Naive thymus-derived CD4-positive, alpha-beta T cell (primary cell): ENCODE measurements at regions not wholly inside any gene's neighbourhood (a gene's known extent, or its start where the extent isn't known, plus 50 kb on each side); places are given as distances from the start of the nearest gene placed in this dataset.

Source experiments
- ATAC-seq: fragments of 150-1000 bp; cut with Tn5 transposase; 2 replicates; pipeline ENCODE4 v1.10.0; 2021; ENCODE audit warnings: mild to moderate bottlenecking, moderate library complexity
- CTCF ChIA-PET: fragments of 350-600 bp; sonication (Branson Sonifier 250); formaldehyde crosslinking; loops from one replicate; lab custom pipeline; 2021; ENCODE audit warnings: antibody characterized with exemption; lab: Charles Lee
- POLR2A ChIA-PET: fragments of 350-600 bp; sonication (Branson Sonifier 250); formaldehyde crosslinking; loops from one replicate; lab custom pipeline; 2021; ENCODE audit warnings: antibody characterized with exemption, inconsistent platforms; lab: Charles Lee
- DNase-seq, 9 donors: peaks; one replicate each; pipeline versions ENCODE4 v3.0.0 to v3.0.0-alpha.2; 2020 to 2022; ENCODE audit warnings: mixed read lengths in 1 of 9
- H3K27ac ChIP-seq: one replicate; pipeline ENCODE4 v1.7.0; 2013; ENCODE audit warnings: mild to moderate bottlenecking, low read depth, low read length, moderate library complexity
- H3K27me3 ChIP-seq, 2 donors: one replicate each; pipeline ENCODE4 v1.7.0; 2013; ENCODE audit warnings: low read length in 2 of 2, mild to moderate bottlenecking in 2 of 2, moderate library complexity in 2 of 2; ENCODE audit not compliant: control insufficient read depth in 2 of 2, insufficient read depth in 2 of 2
- H3K36me3 ChIP-seq, 3 experiments: 1 replicate in 2 of 3; 2 replicates in 1 of 3; pipeline ENCODE4 v1.7.0; 2013; ENCODE audit warnings: low read length in 3 of 3, mild to moderate bottlenecking in 3 of 3, moderate library complexity in 1 of 3; ENCODE audit not compliant: insufficient read depth in 3 of 3, control insufficient read depth in 2 of 3
- H3K4me1 ChIP-seq, 2 donors: one replicate each; pipeline ENCODE4 v1.7.0; 2013; ENCODE audit warnings: low read length in 2 of 2, mild to moderate bottlenecking in 2 of 2, moderate library complexity in 1 of 2; ENCODE audit not compliant: control insufficient read depth in 2 of 2, insufficient read depth in 2 of 2
- H3K4me3 ChIP-seq: 2 replicates; pipeline ENCODE4 v1.7.0; 2013; ENCODE audit warnings: mild to moderate bottlenecking, low read length
- H3K9me3 ChIP-seq, 3 experiments: 1 replicate in 2 of 3; 2 replicates in 1 of 3; pipeline ENCODE4 v1.7.0; 2013; ENCODE audit warnings: low read length in 3 of 3; ENCODE audit not compliant: control insufficient read depth in 2 of 3
- H3K27ac Mint-ChIP-seq, 9 donors: one replicate each; pipeline ENCODE4 v1.8.0; 2020 to 2022; ENCODE audit warnings: mixed read lengths in 9 of 9, mild to moderate bottlenecking in 8 of 9, moderate library complexity in 5 of 9, inconsistent platforms in 2 of 9
- H3K27me3 Mint-ChIP-seq, 5 donors: one replicate each; pipeline ENCODE4 v1.8.0; 2021 to 2022; ENCODE audit warnings: mixed read lengths in 5 of 5, mild to moderate bottlenecking in 1 of 5
- H3K36me3 Mint-ChIP-seq, 5 donors: one replicate each; pipeline ENCODE4 v1.8.0; 2020 to 2022; ENCODE audit warnings: mixed read lengths in 5 of 5, mild to moderate bottlenecking in 3 of 5, inconsistent platforms in 1 of 5
- H3K4me1 Mint-ChIP-seq, 7 donors: one replicate each; pipeline ENCODE4 v1.8.0; 2020 to 2022; ENCODE audit warnings: mixed read lengths in 7 of 7, mild to moderate bottlenecking in 3 of 7, inconsistent platforms in 1 of 7
- H3K4me3 Mint-ChIP-seq, 10 donors: one replicate each; pipeline ENCODE4 v1.8.0; 2020 to 2022; ENCODE audit warnings: mild to moderate bottlenecking in 10 of 10, mixed read lengths in 10 of 10, moderate library complexity in 6 of 10, inconsistent platforms in 2 of 10
- H3K9me3 Mint-ChIP-seq, 11 donors: one replicate each; pipeline ENCODE4 v1.8.0; 2020 to 2022; ENCODE audit warnings: mixed read lengths in 11 of 11, mild to moderate bottlenecking in 4 of 11, inconsistent platforms in 1 of 11, moderate library complexity in 1 of 11
- intact Hi-C, 2 donors: fragments of 100-400 bp; cut with micrococcal nuclease; formaldehyde crosslinking; loops; one replicate each; pipeline ENCODE4 v1.15.1; 2023

DNA sequence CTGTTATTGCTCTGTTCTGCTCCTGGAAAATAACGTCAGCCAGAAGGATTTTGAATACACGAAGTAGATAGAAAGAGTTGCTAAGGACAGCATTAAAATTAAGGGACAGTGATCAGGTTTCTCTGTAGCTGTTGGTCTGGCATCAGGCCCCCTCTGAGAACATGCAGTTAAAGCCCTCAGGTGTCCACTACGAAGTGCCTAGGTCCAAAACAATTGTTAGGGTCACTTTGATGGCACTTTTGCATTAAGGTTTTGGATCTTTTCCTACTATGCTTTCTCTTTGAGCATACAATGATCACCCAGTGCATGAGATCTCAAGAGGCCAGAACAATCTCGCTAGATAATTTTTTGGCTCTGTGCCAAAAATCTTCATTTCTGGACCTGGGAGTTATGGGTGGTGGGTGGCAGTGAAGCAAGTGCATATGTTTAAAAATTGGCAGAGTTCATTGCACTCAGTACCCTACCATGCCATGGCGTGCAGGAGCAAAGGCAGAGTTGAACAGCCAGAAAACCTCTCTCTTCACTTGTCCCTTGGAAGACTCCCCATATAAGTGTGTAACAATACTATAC lies 797.6 kb downstream of the ROBO2 start:
- H3K27ac ChIP-seq: no peak overlapping the region
- ATAC-seq: no peak
- DNase-seq: no peak
- no peaks in the 10 kb centered on the region for H3K4me1 ChIP-seq
- no peak overlapping the region for H3K4me3 ChIP-seq
- H3K9me3 Mint-ChIP-seq: peaks cover 3 to 30% (median 19%) of the 10 kb centered on the region in 11 donors
- peaks cover 0 to 3% (median 0%) of the 10 kb centered on the region in 5 donors for H3K36me3 Mint-ChIP-seq
- H3K27me3 Mint-ChIP-seq: no peaks in the 10 kb centered on the region
- POLR2A ChIA-PET: no interaction called here
- no peak overlapping the region for H3K4me3 Mint-ChIP-seq
- no peaks in the 10 kb centered on the region for H3K4me1 Mint-ChIP-seq
- intact Hi-C loops: no loop called here
- no peak overlapping the region for H3K27ac Mint-ChIP-seq
- CTCF ChIA-PET: no interaction called here
- H3K36me3 ChIP-seq: no peaks in the 10 kb centered on the region
- no peaks in the 10 kb centered on the region for H3K9me3 ChIP-seq
- no peaks in the 10 kb centered on the region for H3K27me3 ChIP-seq

DNA sequence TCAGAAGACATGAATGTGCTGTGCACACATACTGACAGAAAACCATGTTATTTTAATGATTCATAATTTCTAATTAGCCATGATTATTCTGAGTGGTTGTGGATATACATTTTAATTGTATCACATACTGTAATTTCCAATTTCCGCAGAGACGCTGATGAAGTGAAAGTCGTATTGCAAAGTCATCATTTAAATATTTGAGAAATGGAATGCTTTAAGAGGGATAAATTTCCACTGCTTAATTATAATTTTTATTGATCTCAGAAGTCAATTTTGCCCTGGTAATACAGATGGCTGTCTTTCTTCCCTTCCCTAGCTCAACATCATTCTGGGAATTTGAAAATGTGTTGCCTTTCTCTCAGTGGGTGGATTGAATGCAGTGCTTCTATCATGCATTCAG lies 819.3 kb downstream of the ROBO2 start:
- Histone ChIP-seq H3K4me3 (no peak overlapping the region), H3K9me3 (no peaks in the 10 kb centered on the region), H3K27me3 (no peaks in the 10 kb centered on the region), H3K36me3 (no peaks in the 10 kb centered on the region), H3K27ac (no peak overlapping the region), H3K4me1 (no peaks in the 10 kb centered on the region)
- intact Hi-C loops: no loop called here
- H3K4me3 Mint-ChIP-seq: no peak overlapping the region
- ChIA-PET POLR2A (no interaction called here), CTCF (no interaction called here)
- peaks cover 0 to 18% (median 10%) of the 10 kb centered on the region in 11 donors for H3K9me3 Mint-ChIP-seq
- no peaks in the 10 kb centered on the region for H3K27me3 Mint-ChIP-seq
- ATAC-seq (no peak), DNase-seq (no peak)
- H3K36me3 Mint-ChIP-seq: peaks cover 0 to 3% (median 0%) of the 10 kb centered on the region in 5 donors
- H3K27ac Mint-ChIP-seq: no peak overlapping the region
- no peaks in the 10 kb centered on the region for H3K4me1 Mint-ChIP-seq

DNA sequence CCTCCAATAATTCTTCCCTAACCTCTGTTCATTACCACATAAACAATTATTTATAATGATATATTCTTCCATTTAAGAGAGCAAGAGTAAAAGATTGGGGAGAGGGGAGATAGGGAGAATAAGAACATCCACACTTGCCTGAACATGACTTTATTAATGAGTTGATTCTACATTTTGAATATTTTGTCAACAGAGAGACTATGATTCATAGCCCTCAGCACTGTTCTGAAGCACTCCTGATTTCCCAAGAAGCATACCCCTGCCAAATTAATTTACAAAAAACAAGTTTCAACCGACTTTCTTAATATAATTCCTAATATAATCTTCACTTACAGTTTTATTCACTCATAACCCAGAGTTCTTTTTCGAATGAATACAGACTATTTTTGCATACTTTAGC lies 828.8 kb downstream of the ROBO2 start:
- Mint-ChIP-seq H3K27me3 (no peaks in the 10 kb centered on the region), H3K4me1 (peaks cover 0 to 2% (median 0%) of the 10 kb centered on the region in 7 donors), H3K36me3 (peaks cover 0 to 1% (median 0%) of the 10 kb centered on the region in 5 donors), H3K4me3 (no peak overlapping the region), H3K9me3 (peaks cover 5 to 27% (median 17%) of the 10 kb centered on the region in 11 donors), H3K27ac (no peak overlapping the region)
- POLR2A ChIA-PET: no interaction called here
- H3K36me3 ChIP-seq: no peaks in the 10 kb centered on the region
- H3K4me3 ChIP-seq: no peak overlapping the region
- ATAC-seq: no peak
- DNase-seq: no peak
- H3K27me3 ChIP-seq: no peaks in the 10 kb centered on the region
- peaks cover 0 to 8% (median 0%) of the 10 kb centered on the region in 3 experiments for H3K9me3 ChIP-seq
- CTCF ChIA-PET: no interaction called here
- no peak overlapping the region for H3K27ac ChIP-seq
- intact Hi-C loops: no loop called here
- H3K4me1 ChIP-seq: no peaks in the 10 kb centered on the region

DNA sequence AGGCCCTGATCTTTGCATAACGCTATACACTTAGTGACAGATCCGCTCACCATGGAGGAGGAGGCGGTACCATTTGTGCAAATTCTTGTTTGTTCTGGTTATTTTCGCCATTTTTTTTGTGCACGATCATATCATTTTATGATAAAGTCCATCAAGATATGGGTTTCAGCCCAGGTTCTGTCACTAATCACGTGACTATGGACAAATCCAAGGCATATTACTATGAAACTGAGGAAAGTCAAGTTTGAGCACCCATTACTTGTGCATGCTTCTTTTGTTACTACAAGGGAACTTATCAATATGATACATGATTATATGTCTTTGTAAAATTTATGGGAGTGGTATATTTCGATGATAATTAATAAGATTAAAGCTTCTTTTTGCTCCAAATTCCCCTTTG lies 829.5 kb downstream of the ROBO2 start:
- Mint-ChIP-seq H3K36me3 (peaks cover 0 to 1% (median 0%) of the 10 kb centered on the region in 5 donors), H3K27me3 (no peaks in the 10 kb centered on the region), H3K9me3 (peaks cover 5 to 28% (median 16%) of the 10 kb centered on the region in 11 donors), H3K4me1 (peaks cover 0 to 2% (median 0%) of the 10 kb centered on the region in 7 donors), H3K4me3 (no peak overlapping the region), H3K27ac (no peak overlapping the region)
- H3K36me3 ChIP-seq: no peaks in the 10 kb centered on the region
- intact Hi-C loops: no loop called here
- DNase-seq (no peak), ATAC-seq (no peak)
- no peaks in the 10 kb centered on the region for H3K4me1 ChIP-seq
- ChIA-PET CTCF (no interaction called here), POLR2A (no interaction called here)
- peaks cover 0 to 8% (median 0%) of the 10 kb centered on the region in 3 experiments for H3K9me3 ChIP-seq
- no peaks in the 10 kb centered on the region for H3K27me3 ChIP-seq
- H3K27ac ChIP-seq: no peak overlapping the region
- no peak overlapping the region for H3K4me3 ChIP-seq

DNA sequence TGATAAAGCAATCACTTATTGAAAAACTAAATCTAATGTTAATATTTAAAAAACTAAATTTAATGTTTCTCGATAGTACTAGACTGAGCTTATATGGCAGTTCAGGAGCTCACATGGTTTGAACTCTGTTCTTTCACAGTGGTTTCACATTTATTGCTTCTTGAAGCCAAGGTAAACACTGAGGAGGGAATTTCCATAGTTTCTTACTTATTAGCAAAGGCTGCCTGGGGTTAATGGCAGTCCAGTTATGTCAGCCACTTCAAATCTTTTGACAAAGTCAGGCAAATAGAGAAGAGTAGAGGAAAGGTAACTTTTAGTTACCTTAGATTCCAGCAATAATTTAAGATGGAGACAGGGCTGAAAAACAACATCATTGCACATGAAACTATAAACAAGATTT lies 831.5 kb downstream of the ROBO2 start:
- ChIA-PET POLR2A (no interaction called here), CTCF (no interaction called here)
- H3K4me3 Mint-ChIP-seq: no peak overlapping the region
- Histone ChIP-seq H3K9me3 (peaks cover 0 to 8% (median 0%) of the 10 kb centered on the region in 3 experiments), H3K4me3 (no peak overlapping the region), H3K36me3 (no peaks in the 10 kb centered on the region), H3K27ac (no peak overlapping the region), H3K27me3 (no peaks in the 10 kb centered on the region), H3K4me1 (no peaks in the 10 kb centered on the region)
- no peak overlapping the region for H3K27ac Mint-ChIP-seq
- no peaks in the 10 kb centered on the region for H3K27me3 Mint-ChIP-seq
- intact Hi-C loops: no loop called here
- DNase-seq (no peak), ATAC-seq (no peak)
- peaks cover 5 to 28% (median 19%) of the 10 kb centered on the region in 11 donors for H3K9me3 Mint-ChIP-seq
- peaks cover 0 to 2% (median 0%) of the 10 kb centered on the region in 7 donors for H3K4me1 Mint-ChIP-seq
- H3K36me3 Mint-ChIP-seq: peaks cover 0 to 1% (median 0%) of the 10 kb centered on the region in 5 donors

DNA sequence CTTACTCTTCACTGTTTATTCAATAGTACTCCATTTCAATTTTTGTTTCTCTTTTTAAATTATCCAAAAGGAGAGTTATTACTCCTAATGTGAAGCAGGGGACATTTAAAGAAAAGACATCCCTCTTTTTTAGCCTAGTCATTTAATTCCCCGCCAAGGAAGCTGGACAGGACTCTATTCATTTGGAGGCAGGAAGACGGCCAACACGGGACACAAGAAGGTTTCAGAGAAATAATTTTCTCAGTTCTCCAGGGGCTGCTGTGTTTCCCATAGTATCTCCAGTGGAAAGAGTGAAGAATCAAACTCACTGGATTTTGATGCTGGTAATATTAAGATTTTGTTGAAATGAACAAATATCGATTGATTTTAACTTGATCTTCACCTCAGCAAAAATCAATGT lies 833.7 kb downstream of the ROBO2 start:
- DNase-seq (no peak), ATAC-seq (no peak)
- Histone ChIP-seq H3K36me3 (no peaks in the 10 kb centered on the region), H3K27me3 (no peaks in the 10 kb centered on the region), H3K4me3 (no peak overlapping the region), H3K27ac (no peak overlapping the region), H3K4me1 (no peaks in the 10 kb centered on the region), H3K9me3 (peaks cover 0 to 8% (median 0%) of the 10 kb centered on the region in 3 experiments)
- peaks cover 5 to 35% (median 26%) of the 10 kb centered on the region in 11 donors for H3K9me3 Mint-ChIP-seq
- H3K4me1 Mint-ChIP-seq: peaks cover 0 to 2% (median 0%) of the 10 kb centered on the region in 7 donors
- H3K4me3 Mint-ChIP-seq: no peak overlapping the region
- POLR2A ChIA-PET: no interaction called here
- intact Hi-C loops: no loop called here
- no peak overlapping the region for H3K27ac Mint-ChIP-seq
- H3K36me3 Mint-ChIP-seq: peaks cover 0 to 1% (median 0%) of the 10 kb centered on the region in 5 donors
- CTCF ChIA-PET: no interaction called here
- no peaks in the 10 kb centered on the region for H3K27me3 Mint-ChIP-seq

DNA sequence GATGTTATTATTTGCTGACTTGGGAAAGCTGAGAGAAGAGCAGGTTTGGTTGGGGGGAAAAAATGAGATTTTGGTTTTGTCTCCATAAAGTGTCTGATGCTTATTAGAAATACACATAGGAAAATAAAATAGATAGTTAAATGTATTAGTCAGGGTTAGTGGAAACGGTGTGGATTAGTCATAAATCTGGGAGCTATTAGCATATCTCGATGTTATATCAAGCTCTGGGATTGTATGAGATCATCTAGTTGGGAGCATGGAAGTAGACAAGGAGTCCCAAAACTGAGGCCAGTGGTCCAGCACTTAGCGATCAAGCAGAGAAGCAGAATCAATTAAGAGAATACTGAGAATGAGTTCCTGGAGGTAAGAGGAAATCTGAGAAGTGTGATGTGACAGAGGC lies 845.5 kb downstream of the ROBO2 start:
- CTCF ChIA-PET: no interaction called here
- H3K36me3 ChIP-seq: no peaks in the 10 kb centered on the region
- H3K4me1 ChIP-seq: no peaks in the 10 kb centered on the region
- DNase-seq (no peak), ATAC-seq (no peak)
- Mint-ChIP-seq H3K4me3 (no peak overlapping the region), H3K9me3 (peaks cover 0 to 22% (median 4%) of the 10 kb centered on the region in 11 donors), H3K27me3 (no peaks in the 10 kb centered on the region), H3K27ac (no peak overlapping the region), H3K36me3 (no peaks in the 10 kb centered on the region), H3K4me1 (no peaks in the 10 kb centered on the region)
- H3K9me3 ChIP-seq: no peaks in the 10 kb centered on the region
- intact Hi-C loops: no loop called here
- H3K27me3 ChIP-seq: no peaks in the 10 kb centered on the region
- POLR2A ChIA-PET: no interaction called here
- H3K27ac ChIP-seq: no peak overlapping the region
- H3K4me3 ChIP-seq: no peak overlapping the region
